ENCODE measurements at regions not wholly inside any gene's neighbourhood (a gene's known extent, or its start where the extent isn't known, plus 50 kb on each side); places are given as distances from the start of the nearest gene placed in this dataset.
A peak's percentile ranks its signal among the peaks of the same experiment; 100 is the strongest.

DNA sequence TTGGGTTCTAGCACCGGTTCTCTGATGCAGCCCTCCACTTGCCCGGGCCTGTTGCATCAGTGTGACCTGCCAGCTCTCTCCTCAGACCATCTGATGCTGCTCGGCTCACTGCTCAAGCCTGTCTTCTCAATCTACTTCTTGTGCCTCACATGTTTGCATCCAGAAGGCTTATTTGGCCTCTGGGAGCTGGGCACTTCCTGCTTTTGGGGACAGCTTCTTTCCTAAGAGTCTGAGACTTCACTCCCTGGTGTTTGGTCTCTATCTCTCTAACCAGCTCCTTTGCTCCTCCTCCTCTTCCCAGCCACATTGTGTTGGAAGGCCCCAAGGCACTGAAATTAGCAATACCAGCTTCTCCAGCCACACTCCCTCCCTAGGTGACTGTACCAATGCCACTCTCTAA is 212.8 kb downstream of the CDCA7 start:
- H3K4me3 ChIP-seq, result no peak overlapping the region
- H3K9me3 ChIP-seq, result no peaks in the 10 kb centered on the region
- H3K27ac ChIP-seq, result no peak overlapping the region
- H3K36me3 ChIP-seq, result no peaks in the 10 kb centered on the region
- TF ChIP-seq POLR2A (IDR thresholded peaks at IDR 0.05) (no peak), POLR2AphosphoS5 (IDR thresholded peaks at IDR 0.05) (no peak), EP300 (IDR thresholded peaks at IDR 0.05) (no peak)
- TF ChIP-seq, protein P1, sequence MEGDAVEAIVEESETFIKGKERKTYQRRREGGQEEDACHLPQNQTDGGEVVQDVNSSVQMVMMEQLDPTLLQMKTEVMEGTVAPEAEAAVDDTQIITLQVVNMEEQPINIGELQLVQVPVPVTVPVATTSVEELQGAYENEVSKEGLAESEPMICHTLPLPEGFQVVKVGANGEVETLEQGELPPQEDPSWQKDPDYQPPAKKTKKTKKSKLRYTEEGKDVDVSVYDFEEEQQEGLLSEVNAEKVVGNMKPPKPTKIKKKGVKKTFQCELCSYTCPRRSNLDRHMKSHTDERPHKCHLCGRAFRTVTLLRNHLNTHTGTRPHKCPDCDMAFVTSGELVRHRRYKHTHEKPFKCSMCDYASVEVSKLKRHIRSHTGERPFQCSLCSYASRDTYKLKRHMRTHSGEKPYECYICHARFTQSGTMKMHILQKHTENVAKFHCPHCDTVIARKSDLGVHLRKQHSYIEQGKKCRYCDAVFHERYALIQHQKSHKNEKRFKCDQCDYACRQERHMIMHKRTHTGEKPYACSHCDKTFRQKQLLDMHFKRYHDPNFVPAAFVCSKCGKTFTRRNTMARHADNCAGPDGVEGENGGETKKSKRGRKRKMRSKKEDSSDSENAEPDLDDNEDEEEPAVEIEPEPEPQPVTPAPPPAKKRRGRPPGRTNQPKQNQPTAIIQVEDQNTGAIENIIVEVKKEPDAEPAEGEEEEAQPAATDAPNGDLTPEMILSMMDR (IDR thresholded peaks at IDR 0.05), result no peak
- WGBS, 2 donors (ENCODE audit: low coverage in 1 of 2), result 75 to 89% methylated on average over 3 of the region's 3 CpGs
- H3K27me3 ChIP-seq, result no peaks in the 10 kb centered on the region
- peaks cover 0 to 10% (median 0%) of the 10 kb centered on the region in 3 donors for H3K4me1 ChIP-seq
- ATAC-seq, result no peak

- Histone ChIP-seq H3K27me3 (no peaks in the 10 kb centered on the region), H3K27ac (no peak overlapping the region), H3K9me3 (no peaks in the 10 kb centered on the region), H3K4me1 (peaks cover 0 to 10% (median 0%) of the 10 kb centered on the region in 3 donors), H3K4me3 (no peak overlapping the region), H3K36me3 (no peaks in the 10 kb centered on the region)
- TF ChIP-seq, protein P1 (IDR thresholded peaks at IDR 0.05), result no peak
- TF ChIP-seq EP300 (IDR thresholded peaks at IDR 0.05) (no peak), POLR2A (IDR thresholded peaks at IDR 0.05) (no peak), POLR2AphosphoS5 (IDR thresholded peaks at IDR 0.05) (no peak)
- no peak for ATAC-seq
- 38 to 100% methylated on average over 2 to 3 of the region's 3 CpGs for WGBS, 2 donors (ENCODE audit: low coverage in 1 of 2)
Measured at GRCh38 chr2:173568054-173568453, 213.4 kb downstream of the CDCA7 start.

DNA sequence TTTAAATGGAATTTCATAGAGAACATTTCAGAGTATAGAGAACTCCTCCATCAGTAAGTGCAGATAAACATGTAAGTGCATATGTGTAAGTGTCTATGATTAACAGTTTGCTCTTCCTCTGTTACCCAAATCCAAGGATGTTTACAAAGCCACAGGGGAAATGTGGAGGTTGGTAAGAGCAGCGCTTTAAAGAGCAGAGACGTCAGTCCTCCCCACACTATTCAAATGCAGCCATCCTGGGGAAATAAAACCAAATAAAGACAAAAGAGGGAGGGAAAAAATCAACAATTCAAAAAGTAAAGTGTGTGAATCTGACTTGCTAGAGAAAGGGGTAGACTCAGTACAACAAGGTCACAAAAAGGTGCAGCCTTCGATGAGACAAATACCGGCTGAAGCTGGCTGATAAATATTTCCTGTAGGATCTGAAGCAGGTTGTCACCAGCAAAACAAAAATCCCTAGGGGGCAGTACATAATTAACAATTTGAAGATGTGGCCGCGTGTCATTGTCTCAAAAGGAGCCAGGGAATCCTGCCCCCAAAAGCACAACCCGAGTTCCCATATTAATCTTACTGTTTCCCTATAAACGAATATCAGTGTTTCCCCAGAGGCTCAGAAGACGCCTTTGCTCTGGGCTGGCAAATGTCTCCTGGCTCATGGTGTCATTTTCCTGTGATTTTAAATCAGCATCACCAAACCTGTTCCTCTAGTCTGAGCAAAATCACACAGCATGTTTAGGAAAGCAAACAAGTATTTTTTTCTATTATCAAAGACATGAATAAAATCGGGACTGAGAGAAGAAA is 216.5 kb downstream of the CDCA7 start:
- ATAC-seq, result no peak
- H3K27me3 ChIP-seq, result no peaks in the 10 kb centered on the region
- H3K4me1 ChIP-seq, result peaks cover 0 to 10% (median 0%) of the 10 kb centered on the region in 3 donors
- 9 to 13% methylated on average over 10 of the region's 10 CpGs for WGBS, 2 donors (ENCODE audit: low coverage in 1 of 2)
- H3K27ac ChIP-seq, result no peak overlapping the region
- no peaks in the 10 kb centered on the region for H3K36me3 ChIP-seq
- H3K4me3 ChIP-seq, result no peak overlapping the region
- no peak for TF ChIP-seq EP300 (IDR thresholded peaks at IDR 0.05)
- TF ChIP-seq POLR2A (IDR thresholded peaks at IDR 0.05), result no peak
- no peak for TF ChIP-seq POLR2AphosphoS5 (IDR thresholded peaks at IDR 0.05)
- TF ChIP-seq, protein P1 (IDR thresholded peaks at IDR 0.05), result peak in 3 of 4 experiments; percentile 10 to 51 (median 14)
- no peaks in the 10 kb centered on the region for H3K9me3 ChIP-seq

DNA sequence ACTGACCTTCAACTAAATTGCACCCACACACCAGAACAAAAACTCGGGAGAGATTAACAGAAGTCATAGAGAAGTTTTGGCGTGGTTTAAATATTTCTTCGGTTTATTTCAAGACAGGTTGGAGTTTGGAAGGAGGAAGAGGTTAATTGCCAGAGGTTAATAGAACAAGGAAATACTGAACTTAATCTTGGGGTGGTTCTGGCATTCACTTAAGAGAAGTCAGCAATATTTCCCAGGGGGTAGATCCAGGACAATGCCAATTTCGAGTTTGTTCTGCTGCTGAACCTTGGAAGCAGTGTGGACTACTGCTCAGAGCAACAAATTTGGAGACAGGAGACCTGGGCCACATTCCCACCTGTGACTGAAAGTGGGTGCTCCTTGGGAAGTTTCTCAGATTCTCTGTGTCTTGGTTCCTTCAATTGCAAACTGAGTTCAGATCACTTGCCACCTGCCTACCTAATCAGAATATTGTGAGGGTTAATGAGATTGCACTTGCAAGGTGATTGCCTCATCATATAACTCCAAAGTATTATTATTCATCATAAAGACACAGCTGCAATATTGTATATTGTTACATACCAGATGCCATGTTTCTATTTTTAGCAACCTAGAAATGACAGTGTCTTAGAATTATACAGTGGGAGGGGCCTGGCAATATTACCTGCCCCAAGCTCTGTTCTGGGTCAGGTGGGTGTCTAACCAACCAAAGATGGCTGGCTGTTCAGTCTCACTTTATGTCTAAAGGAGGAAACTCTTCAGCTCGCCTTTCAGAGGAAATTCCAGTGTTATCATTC is 217.4 kb downstream of the CDCA7 start:
- no peak for ATAC-seq
- 26 to 29% methylated on average over 4 to 5 of the region's 5 CpGs for WGBS, 2 donors (ENCODE audit: low coverage in 1 of 2)
- no peak for TF ChIP-seq POLR2AphosphoS5 (IDR thresholded peaks at IDR 0.05)
- no peak for TF ChIP-seq POLR2A (IDR thresholded peaks at IDR 0.05)
- TF ChIP-seq, protein P1 (IDR thresholded peaks at IDR 0.05), result no peak
- TF ChIP-seq EP300 (IDR thresholded peaks at IDR 0.05), result no peak
- Histone ChIP-seq H3K27me3 (no peaks in the 10 kb centered on the region), H3K9me3 (no peaks in the 10 kb centered on the region), H3K4me3 (no peak overlapping the region), H3K27ac (no peak overlapping the region), H3K36me3 (no peaks in the 10 kb centered on the region), H3K4me1 (peaks cover 0 to 10% (median 0%) of the 10 kb centered on the region in 3 donors)

All from gastroesophageal sphincter (tissue), 4 donors.